ENCODE measurements at regions not wholly inside any gene's neighbourhood (a gene's known extent, or its start where the extent isn't known, plus 50 kb on each side); places are given as distances from the start of the nearest gene placed in this dataset.

GRCh38 chr10:70939441-70940003 lies 51.2 kb upstream of the PCBD1 start:
- DNase-seq = no peak

DNA sequence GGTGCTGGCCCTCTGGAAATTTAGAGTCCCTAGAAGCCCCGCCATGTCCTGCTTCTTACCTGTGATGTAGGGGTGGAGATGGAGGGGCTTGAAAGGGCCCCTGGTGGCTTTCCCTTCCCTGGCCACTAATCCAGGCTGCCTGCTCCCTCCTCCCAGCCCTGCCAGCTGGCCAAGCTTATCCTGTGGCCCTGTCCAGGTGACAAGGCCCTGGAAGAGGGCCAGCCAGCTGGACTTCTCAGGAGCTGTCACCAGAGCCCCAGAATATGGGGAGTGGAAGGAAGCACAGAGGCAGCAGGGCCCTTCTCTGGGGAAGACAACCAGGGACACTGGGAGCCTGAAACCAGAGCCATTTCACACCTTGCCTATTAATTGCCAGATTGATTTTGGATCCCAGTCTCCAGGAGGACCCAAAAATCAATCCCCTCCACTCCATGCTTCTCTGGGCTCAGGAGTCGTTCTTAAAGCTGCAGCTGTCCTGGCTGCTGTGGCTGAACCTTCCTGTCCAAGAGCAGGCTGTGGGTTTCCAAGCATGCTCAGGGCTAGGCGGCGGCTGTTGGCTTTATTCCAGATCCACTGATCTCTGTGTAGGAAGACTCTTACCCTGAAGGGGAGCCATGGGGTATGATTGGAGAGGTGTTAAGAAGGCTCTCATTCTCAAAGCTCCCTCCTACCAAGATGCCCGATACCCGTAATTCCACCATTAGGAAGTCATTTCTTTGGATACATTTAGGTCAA lies 52.6 kb upstream of the PCBD1 start:
- DNase-seq = no peak

DNA sequence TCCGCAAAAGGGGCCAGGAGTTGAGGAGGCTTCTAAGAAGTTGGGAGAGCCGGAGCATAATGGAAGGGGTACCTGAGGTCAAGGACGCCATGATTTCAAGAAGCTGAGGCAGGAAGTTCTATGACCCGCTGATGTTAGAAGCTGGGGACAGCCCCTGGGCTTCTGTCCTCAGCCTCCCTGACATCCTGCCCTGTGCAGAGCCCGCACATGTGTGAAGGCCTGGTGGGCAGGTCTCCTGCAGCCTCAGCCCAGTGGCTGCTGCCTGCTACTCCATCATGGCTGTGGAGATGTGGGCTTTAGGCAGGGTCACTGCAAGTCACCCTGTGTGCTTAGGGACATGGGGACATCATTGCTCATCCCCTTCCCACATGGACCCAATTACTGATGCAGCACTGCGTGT lies 53.8 kb upstream of the PCBD1 start:
- no peak for DNase-seq

GRCh38 chr10:70942725-70943124 lies 54.4 kb upstream of the PCBD1 start:
- DNase-seq = no peak

GRCh38 chr10:70943249-70943648 lies 54.9 kb upstream of the PCBD1 start:
- no peak for DNase-seq

GRCh38 chr10:70943841-70944466 lies 55.6 kb upstream of the PCBD1 start:
- no peak for DNase-seq

DNA sequence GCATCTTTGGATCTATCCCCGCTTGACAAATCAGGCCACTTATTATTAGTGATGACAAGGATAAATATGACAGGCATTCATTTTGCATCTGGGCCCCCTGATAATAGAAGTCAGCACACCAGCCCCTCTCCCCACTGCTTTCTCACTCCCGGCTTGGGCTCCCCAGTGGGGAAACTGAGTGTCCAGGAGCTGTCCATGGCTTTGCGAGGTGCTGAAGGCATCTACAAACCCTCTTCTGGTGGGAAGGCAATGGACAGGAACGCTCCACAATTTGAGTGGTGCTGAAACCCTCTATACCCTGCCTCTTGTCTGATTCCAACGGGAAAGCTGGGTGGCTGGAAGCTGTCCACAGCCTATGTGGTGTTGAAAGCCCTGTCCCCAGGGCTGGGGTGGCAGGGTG lies 61.7 kb upstream of the PCBD1 start:
- no peak for DNase-seq

- DNase-seq = no peak
Observed at GRCh38 chr10:70950801-70951200, 62.4 kb upstream of the PCBD1 start.

- DNase-seq = no peak
Observed at GRCh38 chr10:70952401-70952800, 64.0 kb upstream of the PCBD1 start.

- no peak for DNase-seq
Observed at GRCh38 chr10:70952921-70953320, 64.6 kb upstream of the PCBD1 start.

- no peak for DNase-seq
Observed at GRCh38 chr10:70954381-70955176, 66.2 kb upstream of the PCBD1 start.

DNA sequence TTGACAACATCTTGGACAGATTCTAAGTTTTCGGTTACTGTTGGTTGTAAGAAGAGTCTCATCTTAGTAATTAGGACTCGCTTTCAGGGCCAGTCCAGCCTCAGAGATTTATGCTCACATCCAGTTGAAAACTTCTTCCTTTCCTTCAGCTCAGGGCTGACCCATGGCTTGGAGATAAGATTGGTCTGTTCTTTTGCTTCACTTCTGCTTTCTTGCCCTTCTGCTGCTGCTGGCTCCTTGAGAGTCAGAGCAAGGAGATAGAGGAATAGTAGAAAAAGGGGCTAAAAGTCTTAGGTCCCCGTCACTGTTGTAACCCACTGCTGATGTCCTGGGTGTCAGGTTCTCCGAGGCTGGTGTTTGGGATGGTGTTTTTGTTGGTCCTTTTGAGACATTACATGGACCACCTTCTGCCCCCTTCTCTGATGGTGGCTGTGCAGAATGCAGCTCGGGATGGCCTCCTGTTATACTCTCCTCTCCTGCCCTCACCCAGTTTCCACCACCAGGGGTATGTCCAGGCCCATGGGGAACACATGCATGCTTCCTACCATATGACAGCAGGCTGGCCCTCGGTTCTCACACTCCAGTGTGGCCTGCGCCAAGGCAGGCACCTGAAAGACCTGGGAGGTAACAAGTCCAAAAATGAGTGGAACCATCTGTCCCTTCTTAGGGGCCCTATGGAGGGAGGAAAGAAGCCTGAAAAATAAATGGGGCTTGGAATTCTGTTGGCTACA lies 67.8 kb upstream of the PCBD1 start:
- DNase-seq = no peak

- DNase-seq = no peak
Observed at GRCh38 chr10:70958396-70958795, 70.0 kb upstream of the PCBD1 start.

GRCh38 chr10:70960316-70960715 lies 72.0 kb upstream of the PCBD1 start:
- DNase-seq = no peak

GRCh38 chr10:70960783-70961570 lies 72.6 kb upstream of the PCBD1 start:
- no peak for DNase-seq

DNA sequence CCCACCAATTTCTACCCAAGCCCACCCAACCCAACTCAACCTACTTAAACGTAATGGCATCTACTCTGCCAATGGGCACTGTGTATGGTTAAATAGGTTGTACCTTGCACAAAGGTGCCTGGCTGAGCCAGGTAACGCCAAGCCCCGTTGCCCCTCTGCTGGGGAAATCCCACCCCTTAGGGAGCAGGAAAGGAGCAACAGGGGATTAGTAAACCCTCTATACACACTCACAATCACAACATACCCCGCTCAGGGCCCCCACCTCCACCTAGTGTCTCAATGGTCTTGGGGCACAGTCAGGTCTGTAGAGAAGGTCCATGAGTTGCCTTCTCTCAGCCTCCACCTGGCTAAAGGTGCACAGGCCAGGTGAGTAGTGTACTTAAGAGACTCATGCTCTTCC lies 74.3 kb upstream of the PCBD1 start:
- DNase-seq = no peak

- no peak for DNase-seq
Observed at GRCh38 chr10:70963271-70963670, 74.9 kb upstream of the PCBD1 start.

DNA sequence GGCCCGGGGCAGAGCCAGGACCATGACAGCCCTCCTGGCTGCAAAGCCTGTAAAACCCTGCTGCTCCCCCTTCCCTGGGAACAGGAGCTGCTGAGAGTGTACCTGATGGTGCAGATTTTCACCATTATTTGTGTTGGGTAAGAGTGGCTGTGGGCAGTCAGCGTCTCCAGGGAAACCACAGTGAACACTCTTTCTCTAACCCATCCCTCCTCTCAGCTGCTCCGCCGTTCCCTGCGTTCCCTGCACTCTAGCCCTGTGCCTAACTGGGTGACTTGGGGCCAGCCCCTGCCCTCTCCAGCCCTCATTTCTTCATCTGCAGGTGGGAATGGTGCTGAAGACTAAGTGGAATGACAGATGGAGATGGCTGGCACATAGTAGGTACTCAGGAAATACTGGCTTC lies 75.9 kb upstream of the PCBD1 start:
- no peak for DNase-seq

DNA sequence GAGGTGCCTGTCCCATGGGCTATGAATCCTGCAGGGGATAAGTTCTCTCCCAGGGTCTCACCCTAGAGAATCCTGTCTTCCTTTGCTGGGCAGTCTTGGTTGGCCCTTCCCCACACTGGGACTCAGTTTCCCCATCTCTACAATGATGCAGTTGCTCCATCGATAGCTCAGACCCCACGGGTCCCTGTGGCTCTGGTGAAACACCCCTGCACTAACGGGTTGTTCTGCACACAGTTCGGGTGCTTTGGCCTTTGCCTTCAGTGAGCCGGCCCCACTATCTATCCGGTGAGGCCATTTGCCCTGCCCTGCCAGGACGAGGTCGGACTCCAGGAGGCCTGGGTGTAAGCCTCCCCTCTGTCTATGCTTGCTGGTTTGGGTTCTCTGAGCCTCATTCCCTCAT lies 76.5 kb upstream of the PCBD1 start:
- no peak for DNase-seq

DNA sequence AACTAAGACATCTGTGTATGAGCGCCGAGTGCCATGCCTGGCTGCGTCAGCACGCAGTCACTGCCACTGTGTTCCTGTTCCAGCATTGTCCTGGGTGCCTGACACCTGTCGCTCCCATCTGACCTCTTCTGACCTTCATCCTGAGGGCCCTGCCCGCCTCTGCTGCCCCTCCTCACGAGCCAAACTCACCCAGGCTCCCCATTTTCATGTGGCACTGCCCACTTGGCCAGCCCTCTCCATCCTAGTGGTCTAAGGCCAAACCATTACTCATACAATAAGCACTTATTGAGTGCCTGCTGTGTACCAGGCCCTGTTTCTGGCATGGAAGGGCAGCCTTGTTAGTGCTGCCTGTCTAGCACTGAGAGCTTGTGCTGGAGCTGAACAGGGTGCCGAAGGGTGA lies 77.2 kb upstream of the PCBD1 start:
- DNase-seq = no peak

DNA sequence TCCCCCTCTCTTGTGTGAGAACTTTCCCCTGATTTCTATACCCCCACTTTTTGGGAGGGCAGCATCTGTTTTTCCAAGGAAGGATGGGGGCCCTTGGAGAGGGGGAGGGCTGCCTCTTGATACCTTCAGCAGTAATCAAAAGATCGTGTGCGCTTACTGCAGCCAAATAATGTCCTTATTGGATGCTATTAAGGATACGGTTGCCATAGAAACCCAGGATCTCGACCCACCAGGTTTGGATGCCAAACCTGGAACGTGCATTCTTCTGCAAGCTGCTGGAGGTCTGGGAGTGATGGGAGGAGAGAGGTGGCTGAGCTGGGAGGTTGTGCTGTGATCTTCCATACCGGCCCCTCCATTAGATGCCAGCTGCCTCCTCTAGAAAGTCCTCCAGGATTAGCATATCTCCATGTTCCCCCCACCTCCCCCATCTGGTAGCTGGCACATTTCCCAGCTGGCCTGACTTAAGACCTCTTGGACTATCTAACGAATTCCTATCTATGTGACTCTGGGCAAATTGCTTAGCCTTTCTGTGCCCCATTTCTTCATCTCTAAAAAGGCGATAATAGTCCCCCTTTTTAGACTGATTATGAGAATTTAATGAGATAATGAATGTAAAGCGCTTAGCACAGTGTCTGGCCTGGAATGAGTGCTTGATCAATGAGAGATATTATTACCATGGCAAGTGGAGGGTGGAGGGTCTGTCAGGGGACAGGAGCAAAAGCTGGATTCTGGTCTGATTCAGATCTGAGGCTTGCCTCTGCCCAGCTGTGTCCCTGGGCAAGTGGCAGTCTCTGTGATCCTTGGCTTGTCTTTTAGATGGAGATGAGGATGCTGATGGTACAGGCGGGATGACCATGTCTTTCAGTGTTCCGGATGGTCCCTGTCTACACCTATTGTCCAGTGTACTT lies 78.5 kb upstream of the PCBD1 start:
- DNase-seq = no peak

Measured in NCI-H1092 (cell line).